NCI-H345 treated with DMSO at 0.1 percent for 48 hours (cell line): ENCODE measurements at regions not wholly inside any gene's neighbourhood (a gene's known extent, or its start where the extent isn't known, plus 50 kb on each side); places are given as distances from the start of the nearest gene placed in this dataset.
"Not testable (repeated sequence)": the region's sequence is repeated elsewhere in the genome, so short reads cannot be mapped to it uniquely, and the experiment has no call there.

Experiments used
- DNase-seq: peaks from one replicate; lab custom pipeline; 2025; ENCODE audit not compliant: unreplicated experiment; lab: John Stamatoyannopoulos, UW

GRCh38 chr2:106293271-106293783, 99.2 kb upstream of the UXS1 start:
- no peak for DNase-seq

DNA sequence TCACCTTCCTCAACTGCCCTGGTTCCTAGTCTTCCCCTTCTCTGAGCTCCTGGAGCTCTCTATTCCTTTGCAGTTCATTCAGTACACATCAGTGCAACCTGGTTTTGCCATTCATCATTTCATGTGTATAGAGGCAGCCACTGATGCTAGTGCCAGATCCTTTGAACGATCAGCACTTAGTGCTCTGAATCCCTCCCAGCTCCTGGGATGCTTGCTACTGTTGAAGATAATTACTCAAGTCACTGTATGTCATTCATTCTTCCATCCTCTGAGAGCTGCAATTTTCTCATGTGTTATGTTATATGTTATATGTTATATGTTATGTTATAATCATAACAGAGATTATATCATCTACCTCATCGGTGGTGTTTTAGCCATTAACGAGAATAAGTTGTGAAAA, 98.5 kb upstream of the UXS1 start:
- DNase-seq, result no peak

- DNase-seq, result no peak
Measured at GRCh38 chr2:106288873-106289272, 94.8 kb upstream of the UXS1 start.

DNA sequence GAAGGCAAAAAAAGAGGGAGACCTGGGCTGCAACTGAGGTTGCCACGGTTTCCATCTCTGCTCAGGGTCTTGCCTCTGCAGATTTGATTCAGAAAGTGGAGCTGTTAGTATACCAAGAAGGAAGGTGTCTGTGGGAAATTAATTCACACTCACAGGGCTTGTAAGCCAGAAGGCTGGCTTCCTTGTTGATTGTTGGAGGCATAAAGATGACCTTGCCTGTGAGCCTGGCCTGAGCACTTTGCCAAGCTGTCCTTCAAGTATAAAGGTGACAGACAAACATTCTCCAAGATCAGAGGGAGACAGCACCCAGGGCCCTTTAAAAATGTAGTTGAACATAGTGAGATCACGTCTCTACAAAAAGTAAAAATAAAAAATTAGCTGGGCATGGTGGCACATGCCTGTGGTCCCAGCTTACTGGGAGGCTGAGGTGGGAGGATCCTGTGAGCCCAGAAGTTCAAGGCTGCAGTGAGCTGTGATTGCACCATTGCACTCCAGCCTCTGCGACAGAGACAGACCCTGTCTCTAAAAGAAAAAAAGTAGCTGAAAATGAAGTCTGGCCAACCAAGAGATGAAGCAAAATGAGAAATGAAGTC, 91.2 kb upstream of the UXS1 start:
- no peak for DNase-seq

DNA sequence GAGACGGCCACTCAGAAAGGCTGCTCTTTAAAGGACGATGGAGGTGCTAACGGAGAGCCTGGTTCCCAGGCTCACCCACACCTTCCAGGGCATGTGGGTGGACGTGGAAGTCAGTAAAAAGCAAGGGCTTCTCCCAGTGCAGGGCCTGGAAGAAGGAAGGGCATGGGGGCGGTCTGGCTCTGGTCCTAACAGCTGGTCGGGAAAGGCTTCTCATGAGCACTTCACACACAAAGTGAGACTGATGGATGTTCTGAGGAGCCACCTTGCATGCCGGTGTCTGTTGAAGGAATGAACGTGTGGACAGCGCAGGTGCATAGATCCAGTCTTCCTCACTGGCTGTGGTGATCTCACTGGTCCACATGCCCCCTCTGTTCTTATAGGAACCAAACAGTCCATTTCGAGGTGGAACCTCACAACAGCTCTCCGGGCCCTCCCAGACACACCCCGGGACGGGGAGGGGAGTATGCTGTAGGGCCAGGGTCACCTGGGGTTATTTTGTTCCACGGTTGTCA, 90.6 kb upstream of the UXS1 start:
- DNase-seq, result no peak

DNA sequence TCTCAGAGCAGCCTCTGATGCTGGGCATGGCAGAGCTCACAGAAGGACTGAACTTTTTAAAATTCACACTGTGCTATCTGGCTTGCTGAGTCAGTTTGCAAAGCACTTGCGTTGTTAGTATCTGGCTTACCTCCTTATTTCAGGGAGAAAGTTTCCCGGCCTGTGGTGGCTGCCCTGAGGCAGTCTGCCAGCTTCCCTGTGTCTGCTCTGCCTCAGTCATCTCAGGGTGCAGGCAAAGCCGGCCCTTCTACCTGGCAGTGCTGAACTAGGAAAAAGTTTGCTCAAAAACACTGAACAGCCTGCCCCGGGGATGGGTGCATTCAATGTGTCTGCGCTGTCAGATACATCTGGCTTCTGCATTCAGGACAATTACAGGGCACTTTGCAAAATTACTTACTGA, 90.2 kb upstream of the UXS1 start:
- no peak for DNase-seq

GRCh38 chr2:106283228-106284152, 89.4 kb upstream of the UXS1 start:
- peak; percentile 3 for DNase-seq

GRCh38 chr2:106282462-106283170, 88.5 kb upstream of the UXS1 start:
- no peak for DNase-seq

DNA sequence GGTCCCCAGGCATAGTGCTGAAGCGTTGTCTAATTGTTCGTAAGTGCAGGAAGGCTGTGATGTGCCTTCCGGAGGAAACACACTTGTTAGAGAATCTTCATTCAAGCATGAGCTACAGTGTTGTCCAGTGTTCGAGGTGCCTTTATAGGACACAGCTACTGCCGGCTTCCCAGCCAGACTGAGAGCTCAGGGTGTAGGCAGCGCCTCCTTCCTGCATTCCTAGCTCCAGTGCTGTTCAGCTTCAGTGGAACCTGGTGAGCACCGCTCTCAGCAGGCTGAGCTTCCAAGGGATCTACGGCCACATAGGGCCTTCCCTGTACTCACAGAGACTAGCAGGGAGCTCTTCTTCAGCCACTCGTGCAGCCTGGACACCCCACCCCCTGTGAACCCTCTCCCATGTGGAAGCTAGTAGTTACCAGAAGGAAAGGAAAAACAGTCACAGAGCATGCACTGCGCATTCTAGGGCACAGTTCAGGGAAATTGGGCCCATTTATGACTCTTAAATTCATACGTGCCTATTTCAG, 87.9 kb upstream of the UXS1 start:
- DNase-seq, result not testable (repeated sequence)

DNA sequence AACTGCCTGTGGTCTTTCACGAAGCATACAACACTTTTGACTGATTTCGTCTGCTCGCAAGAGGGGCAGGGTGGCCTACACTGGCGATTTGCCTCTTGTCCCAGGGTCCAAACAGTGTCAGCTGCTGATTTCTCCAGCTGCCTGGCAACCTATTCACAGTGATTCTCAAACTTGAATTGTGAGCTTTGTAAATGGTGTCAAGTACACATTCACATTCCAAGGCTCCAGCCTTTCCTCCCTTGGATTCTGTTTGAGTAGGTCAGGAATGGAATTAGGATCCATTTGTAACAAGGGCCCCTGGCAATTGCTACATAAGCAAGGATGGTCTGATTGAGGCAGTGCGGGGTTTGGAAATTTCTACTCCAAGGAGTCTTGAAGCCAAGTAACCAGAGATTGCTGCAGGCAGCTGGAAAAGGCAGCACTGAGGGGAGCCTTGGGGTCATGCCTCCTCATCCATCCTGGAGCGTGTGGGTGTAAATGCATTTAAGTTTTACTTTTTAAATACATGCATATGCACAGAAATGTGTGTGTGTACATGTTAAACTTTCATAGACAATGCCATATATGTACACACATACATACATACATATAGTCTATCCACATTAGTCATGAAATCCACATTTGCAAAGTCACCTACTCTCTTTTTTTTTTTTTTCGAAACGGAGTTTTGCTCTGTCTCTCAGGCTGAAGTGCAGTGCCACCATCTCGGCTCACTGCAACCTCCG, 86.8 kb upstream of the UXS1 start:
- no peak for DNase-seq

GRCh38 chr2:106280224-106280623, 86.1 kb upstream of the UXS1 start:
- DNase-seq, result no peak

GRCh38 chr2:106278112-106278876, 84.2 kb upstream of the UXS1 start:
- DNase-seq, result no peak

GRCh38 chr2:106277426-106277825, 83.3 kb upstream of the UXS1 start:
- DNase-seq, result no peak

DNA sequence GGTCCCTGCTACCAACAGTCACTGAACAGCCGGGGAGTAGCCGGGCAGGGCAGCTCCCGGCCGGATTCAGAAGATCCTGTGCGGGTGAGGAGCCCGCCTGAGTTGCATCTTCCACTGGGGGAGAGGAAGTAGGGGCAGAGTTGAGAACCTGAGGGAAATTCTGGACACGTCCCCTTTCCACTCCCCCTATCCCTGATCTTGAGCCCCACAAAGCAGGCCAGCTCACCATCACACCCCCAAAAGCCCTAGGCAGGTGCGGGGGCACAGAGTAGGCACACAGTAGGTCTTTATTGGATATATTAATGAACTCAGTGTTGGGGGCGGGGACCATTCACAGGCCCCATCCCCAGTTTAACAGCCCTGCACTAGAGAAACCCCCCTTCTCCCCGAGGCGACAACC, 81.9 kb upstream of the UXS1 start:
- no peak for DNase-seq

GRCh38 chr2:106274668-106275067, 80.6 kb upstream of the UXS1 start:
- DNase-seq, result no peak

GRCh38 chr2:106272216-106272807, 78.2 kb upstream of the UXS1 start:
- DNase-seq, result no peak

DNA sequence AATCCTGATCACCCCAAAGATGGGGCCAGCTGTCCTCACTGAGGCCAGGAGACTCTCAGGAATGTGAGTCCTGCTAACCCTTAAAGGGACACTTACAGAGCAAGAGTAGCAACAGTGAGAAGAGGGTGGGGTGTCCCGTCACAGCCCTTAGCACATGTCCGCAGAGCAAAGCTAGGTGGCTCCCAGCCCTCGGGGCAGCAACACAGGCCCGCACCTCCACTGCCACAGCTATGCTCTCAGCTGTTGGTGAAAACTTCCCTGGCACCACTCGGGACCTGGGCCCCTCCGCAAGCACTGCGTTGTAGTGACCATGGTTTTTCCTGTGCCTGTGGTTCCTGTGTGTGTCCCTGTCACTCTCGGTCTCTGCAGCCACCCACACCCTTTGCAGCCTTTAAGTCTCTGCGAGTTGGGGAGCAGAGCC, 76.4 kb upstream of the UXS1 start:
- DNase-seq, result no peak

DNA sequence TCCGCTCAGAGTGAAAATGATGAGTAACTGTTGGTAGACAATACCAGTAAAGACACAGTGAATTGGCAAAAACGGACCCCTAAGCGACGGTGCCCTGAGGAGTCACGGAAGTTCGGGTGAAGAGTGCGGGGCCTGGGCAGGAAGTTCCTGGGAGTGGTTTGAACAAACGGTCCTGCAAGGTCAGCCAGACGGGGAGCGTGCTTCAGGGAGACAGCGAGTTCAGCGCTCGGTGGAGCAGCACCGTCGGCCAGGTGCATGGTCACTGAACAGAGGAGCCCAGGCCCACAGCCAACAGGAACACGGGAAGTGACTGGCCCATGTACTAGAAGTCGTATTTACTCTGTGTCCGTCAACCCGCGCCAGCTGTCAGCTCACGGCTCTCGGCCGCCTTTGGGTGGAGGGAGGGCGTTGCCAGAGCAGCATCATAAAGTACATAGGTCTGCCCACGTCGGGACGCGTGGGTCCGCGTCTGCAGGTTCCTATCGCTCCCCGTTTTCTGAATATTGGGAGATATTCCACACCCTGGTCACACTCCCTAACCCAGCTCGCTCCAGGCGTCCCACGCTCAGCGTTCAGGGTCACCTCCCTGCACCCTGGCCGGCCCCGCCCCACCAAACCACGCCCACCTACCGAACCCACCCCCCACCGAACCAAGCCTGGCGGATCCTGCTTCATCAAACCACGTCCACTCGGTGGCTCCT, 75.6 kb upstream of the UXS1 start:
- peak; percentile 6 for DNase-seq

- DNase-seq, result no peak
Measured at GRCh38 chr2:106267997-106268396, 73.9 kb upstream of the UXS1 start.
